GM12875 (cell line): ENCODE measurements at regions not wholly inside any gene's neighbourhood (a gene's known extent, or its start where the extent isn't known, plus 50 kb on each side); places are given as distances from the start of the nearest gene placed in this dataset.
A peak's percentile ranks its signal among the peaks of the same experiment; 100 is the strongest.

Source experiments
- H3K4me3 ChIP-seq: one replicate; pipeline ENCODE4 v1.5.1; 2011; ENCODE audit warnings: low read depth, low read length, control low read depth
- CTCF ChIP-seq: IDR thresholded peaks from 2 replicates; pipeline ENCODE4 v1.5.1; 2011; ENCODE audit warnings: low read depth, mild to moderate bottlenecking, control low read depth, inconsistent platforms, low read length, moderate library complexity, borderline replicate concordance; ENCODE audit not compliant: insufficient read depth

- H3K4me3 ChIP-seq, result no peak overlapping the region
- no peak for TF ChIP-seq CTCF
Observed at GRCh38 chr5:102014371-102014770, 281.7 kb downstream of the SLCO4C1 start.

GRCh38 chr5:102010644-102011043 is 285.4 kb downstream of the SLCO4C1 start:
- TF ChIP-seq CTCF, result no peak
- H3K4me3 ChIP-seq, result no peak overlapping the region

- TF ChIP-seq CTCF, result no peak
Observed at GRCh38 chr5:101997235-101997634, 298.8 kb downstream of the SLCO4C1 start.

GRCh38 chr5:101995585-101995984 is 300.5 kb downstream of the SLCO4C1 start:
- H3K4me3 ChIP-seq, result no peak overlapping the region
- TF ChIP-seq CTCF, result no peak

More at GRCh38 chr5:101997235-101997634, 298.8 kb downstream of the SLCO4C1 start:
- no peak overlapping the region for H3K4me3 ChIP-seq

- H3K4me3 ChIP-seq, result no peak overlapping the region
- TF ChIP-seq CTCF, result no peak
Observed at GRCh38 chr5:101991486-101991885, 304.6 kb downstream of the SLCO4C1 start.

- no peak overlapping the region for H3K4me3 ChIP-seq
- no peak for TF ChIP-seq CTCF
Observed at GRCh38 chr5:101989659-101990058, 306.4 kb downstream of the SLCO4C1 start.

GRCh38 chr5:101977729-101978345 is 318.2 kb downstream of the SLCO4C1 start:
- TF ChIP-seq CTCF, result peak; percentile 49; the same call in 1 of the 2 replicates

More at GRCh38 chr5:101977729-101978345, 318.2 kb downstream of the SLCO4C1 start:
- H3K4me3 ChIP-seq, result no peak overlapping the region
